CD14-positive monocyte (primary cell): ENCODE measurements at regions not wholly inside any gene's neighbourhood (a gene's known extent, or its start where the extent isn't known, plus 50 kb on each side); places are given as distances from the start of the nearest gene placed in this dataset.

Experiments
- DNase-seq, 3 donors: peaks; one replicate each; pipeline ENCODE4 v3.0.0-alpha.2; 2011 to 2022
- H2AFZ ChIP-seq: 2 replicates; pipeline ENCODE4 v1.6.0; 2012; ENCODE audit warnings: mild to moderate bottlenecking, low read depth, low read length, inconsistent platforms; ENCODE audit not compliant: insufficient read depth, poor library complexity, severe bottlenecking
- H3K27ac ChIP-seq, 2 donors: 1 replicate in 1 of 2; 2 replicates in 1 of 2; pipeline ENCODE4 v1.5.1; 2012 to 2013; ENCODE audit warnings: low read length in 2 of 2, control low read depth in 1 of 2, inconsistent platforms in 1 of 2, low read depth in 1 of 2, mild to moderate bottlenecking in 1 of 2
- H3K27me3 ChIP-seq, 2 donors: one replicate each; pipeline versions ENCODE4 v1.6.0 to v1.6.1; 2011 to 2013; ENCODE audit warnings: low read length in 2 of 2; ENCODE audit not compliant: control insufficient read depth in 2 of 2, insufficient read depth in 2 of 2
- H3K36me3 ChIP-seq, 2 donors: replicated peaks in 1 of 2; 1 replicate in 1 of 2; 2 replicates in 1 of 2; pipeline versions ENCODE4 v1.5.1 to v1.6.1; 2012 to 2013; ENCODE audit warnings: low read length in 2 of 2, control low read depth in 1 of 2, inconsistent platforms in 1 of 2, mild to moderate bottlenecking in 1 of 2; ENCODE audit not compliant: insufficient read depth in 2 of 2, control insufficient read depth in 1 of 2
- H3K4me1 ChIP-seq, 2 donors: 1 replicate in 1 of 2; 2 replicates in 1 of 2; pipeline versions ENCODE4 v1.5.1 to v1.6.1; 2012 to 2013; ENCODE audit warnings: low read length in 2 of 2, control low read depth in 1 of 2, inconsistent platforms in 1 of 2, mild to moderate bottlenecking in 1 of 2, moderate library complexity in 1 of 2; ENCODE audit not compliant: insufficient read depth in 2 of 2, control insufficient read depth in 1 of 2
- H3K4me2 ChIP-seq: replicated peaks from 2 replicates; pipeline ENCODE3; 2012; ENCODE audit warnings: low read length, moderate library complexity, mild to moderate bottlenecking; ENCODE audit not compliant: poor library complexity, severe bottlenecking; ENCODE audit errors: extremely low read depth
- H3K4me3 ChIP-seq, 3 experiments: fragments of 200-600 bp in 1 of 3; sonication (generic) in 1 of 3; replicated peaks in 1 of 3; 1 replicate in 2 of 3; 2 replicates in 1 of 3; pipeline ENCODE4 v1.5.1; 2011 to 2013; ENCODE audit warnings: low read length in 3 of 3, mild to moderate bottlenecking in 3 of 3, control low read depth in 2 of 3, low read depth in 2 of 3, inconsistent platforms in 1 of 3, moderate library complexity in 1 of 3
- H3K79me2 ChIP-seq: 2 replicates; pipeline ENCODE4 v1.6.0; 2012; ENCODE audit warnings: mild to moderate bottlenecking, control low read depth, inconsistent platforms, low read length, moderate library complexity; ENCODE audit not compliant: insufficient read depth
- H3K9ac ChIP-seq: 2 replicates; pipeline ENCODE4 v1.6.0; 2017; ENCODE audit warnings: low read length, mild to moderate bottlenecking; ENCODE audit not compliant: insufficient read depth, poor library complexity, severe bottlenecking
- H3K9me3 ChIP-seq, 2 donors: replicated peaks in 1 of 2; 1 replicate in 1 of 2; 2 replicates in 1 of 2; pipeline versions ENCODE4 v1.5.1 to v1.6.1; 2012 to 2013; ENCODE audit warnings: low read length in 2 of 2, control low read depth in 1 of 2; ENCODE audit not compliant: control insufficient read depth in 1 of 2, insufficient read depth in 1 of 2
- H4K20me1 ChIP-seq: 2 replicates; pipeline ENCODE4 v1.6.0; 2012; ENCODE audit warnings: mild to moderate bottlenecking, low read length, control low read depth, moderate library complexity; ENCODE audit not compliant: insufficient read depth
- H3K27ac Mint-ChIP-seq, 7 donors: one replicate each; pipeline ENCODE4 v1.8.0; 2020; ENCODE audit warnings: mild to moderate bottlenecking in 7 of 7, mixed read lengths in 7 of 7, moderate library complexity in 6 of 7, inconsistent platforms in 2 of 7
- H3K27me3 Mint-ChIP-seq, 3 donors: one replicate each; pipeline ENCODE4 v1.8.0; 2021 to 2022; ENCODE audit warnings: low read depth in 3 of 3, mild to moderate bottlenecking in 3 of 3, mixed read lengths in 3 of 3, moderate library complexity in 3 of 3, inconsistent platforms in 1 of 3
- H3K36me3 Mint-ChIP-seq, 2 donors: one replicate each; pipeline ENCODE4 v1.8.0; 2020; ENCODE audit warnings: mixed read lengths in 2 of 2, inconsistent platforms in 1 of 2, mild to moderate bottlenecking in 1 of 2
- H3K4me1 Mint-ChIP-seq: one replicate; pipeline ENCODE4 v1.8.0; 2020; ENCODE audit warnings: mild to moderate bottlenecking, mixed read lengths
- H3K4me3 Mint-ChIP-seq, 2 donors: one replicate each; pipeline ENCODE4 v1.8.0; 2020; ENCODE audit warnings: mild to moderate bottlenecking in 2 of 2, mixed read lengths in 2 of 2, moderate library complexity in 1 of 2
- H3K9me3 Mint-ChIP-seq, 7 donors: one replicate each; pipeline ENCODE4 v1.8.0; 2020 to 2022; ENCODE audit warnings: mixed read lengths in 7 of 7, mild to moderate bottlenecking in 6 of 7, moderate library complexity in 6 of 7, inconsistent platforms in 2 of 7
- WGBS: methylation state at CpG from one replicate; pipeline ENCODE4 v1.1.5; 2013; ENCODE audit warnings: missing lambda C conversion rate; ENCODE audit not compliant: insufficient coverage; 5-methylcytosine and 5-hydroxymethylcytosine counted together
- intact Hi-C, 2 donors: fragments of 100-400 bp; cut with micrococcal nuclease; formaldehyde crosslinking; loops; one replicate each; pipeline versions ENCODE4 v1.15.0 to v1.15.1; 2023
- TF ChIP-seq, protein P1 (sequence below): fragments of 200-600 bp; IDR thresholded peaks from one replicate; pipeline ENCODE4 v1.8.0; 2022; ENCODE audit warnings: antibody characterized with exemption, mild to moderate bottlenecking

DNA sequence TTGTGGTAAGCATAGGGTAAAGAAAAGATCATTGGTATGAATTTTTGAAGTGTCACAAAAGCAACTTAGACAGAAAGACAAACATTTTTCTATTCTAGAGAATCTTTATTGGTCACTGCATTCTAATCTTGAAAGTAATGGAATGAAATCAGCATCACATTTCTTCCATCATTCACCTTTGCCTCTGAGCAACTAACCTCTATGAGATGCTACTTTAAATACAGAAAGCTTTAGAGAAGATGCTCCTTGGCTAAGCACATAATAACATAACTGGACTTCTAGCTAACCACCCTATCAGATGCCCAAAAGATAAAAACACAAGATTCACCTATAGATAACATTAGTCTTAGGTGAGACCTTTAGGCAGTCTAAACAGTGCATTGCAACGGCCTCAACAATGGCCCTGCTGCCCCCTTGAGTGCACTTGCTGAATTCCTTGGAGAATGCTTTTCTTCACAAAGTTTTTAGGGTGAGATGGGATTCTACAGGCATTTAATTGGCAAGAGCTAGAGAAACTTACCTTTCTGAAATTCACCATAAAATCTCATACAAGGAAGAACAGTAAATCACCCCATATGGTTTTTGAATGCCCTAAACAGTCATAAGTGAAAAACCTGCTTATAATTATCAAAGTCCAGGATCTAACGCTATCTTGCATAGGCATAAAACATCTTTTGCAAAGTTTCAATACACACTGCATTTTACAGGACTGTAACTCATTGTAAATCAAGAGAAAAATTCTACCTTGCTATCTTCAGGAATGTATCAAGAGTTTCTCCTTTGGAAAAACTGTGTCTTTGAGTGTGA is 791.3 kb upstream of the CHAC2 start:
- Mint-ChIP-seq H3K4me3 (no peak overlapping the region), H3K4me1 (no peaks in the 10 kb centered on the region), H3K27ac (peak overlapping the region in 1 of 7 donors; percentile 47), H3K27me3 (peaks cover 0 to 1% (median 0%) of the 10 kb centered on the region in 3 donors), H3K36me3 (no peaks in the 10 kb centered on the region), H3K9me3 (peaks cover 0 to 3% (median 0%) of the 10 kb centered on the region in 7 donors)
- 20% methylated on average over 1 of the region's 2 CpGs for WGBS
- Histone ChIP-seq H3K27me3 (no peaks in the 10 kb centered on the region), H2AFZ (no peak overlapping the region), H3K9me3 (no peaks in the 10 kb centered on the region), H3K4me3 (no peak overlapping the region), H3K27ac (no peak overlapping the region), H3K9ac (no peak overlapping the region), H3K4me2 (no peak overlapping the region), H3K4me1 (no peaks in the 10 kb centered on the region), H3K79me2 (no peaks in the 10 kb centered on the region), H4K20me1 (no peaks in the 10 kb centered on the region), H3K36me3 (no peaks in the 10 kb centered on the region)
- TF ChIP-seq, protein P1, sequence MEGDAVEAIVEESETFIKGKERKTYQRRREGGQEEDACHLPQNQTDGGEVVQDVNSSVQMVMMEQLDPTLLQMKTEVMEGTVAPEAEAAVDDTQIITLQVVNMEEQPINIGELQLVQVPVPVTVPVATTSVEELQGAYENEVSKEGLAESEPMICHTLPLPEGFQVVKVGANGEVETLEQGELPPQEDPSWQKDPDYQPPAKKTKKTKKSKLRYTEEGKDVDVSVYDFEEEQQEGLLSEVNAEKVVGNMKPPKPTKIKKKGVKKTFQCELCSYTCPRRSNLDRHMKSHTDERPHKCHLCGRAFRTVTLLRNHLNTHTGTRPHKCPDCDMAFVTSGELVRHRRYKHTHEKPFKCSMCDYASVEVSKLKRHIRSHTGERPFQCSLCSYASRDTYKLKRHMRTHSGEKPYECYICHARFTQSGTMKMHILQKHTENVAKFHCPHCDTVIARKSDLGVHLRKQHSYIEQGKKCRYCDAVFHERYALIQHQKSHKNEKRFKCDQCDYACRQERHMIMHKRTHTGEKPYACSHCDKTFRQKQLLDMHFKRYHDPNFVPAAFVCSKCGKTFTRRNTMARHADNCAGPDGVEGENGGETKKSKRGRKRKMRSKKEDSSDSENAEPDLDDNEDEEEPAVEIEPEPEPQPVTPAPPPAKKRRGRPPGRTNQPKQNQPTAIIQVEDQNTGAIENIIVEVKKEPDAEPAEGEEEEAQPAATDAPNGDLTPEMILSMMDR = no peak
- no peak for DNase-seq
- intact Hi-C loops = no loop called here

DNA sequence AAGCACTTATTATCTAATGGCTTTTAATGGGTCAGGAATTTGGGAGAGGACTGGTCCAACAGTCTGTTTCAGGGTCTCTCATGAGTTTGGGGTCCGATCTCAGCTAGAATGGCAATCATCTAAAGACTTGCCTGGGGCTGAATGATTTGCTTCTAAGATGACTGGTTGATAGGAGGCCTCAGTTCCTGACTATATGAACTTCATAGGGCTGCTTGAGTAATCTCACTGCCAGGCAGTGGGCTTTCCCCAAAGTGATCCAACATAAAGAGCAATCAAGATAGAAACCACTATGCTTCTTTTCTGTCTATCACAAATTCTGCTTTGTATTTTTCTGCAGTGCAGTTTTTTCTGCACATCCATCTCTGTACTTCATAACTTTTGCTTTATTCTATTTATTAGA is 793.5 kb upstream of the CHAC2 start:
- Mint-ChIP-seq H3K27ac (no peak overlapping the region), H3K4me1 (no peaks in the 10 kb centered on the region), H3K4me3 (no peak overlapping the region), H3K9me3 (peaks cover 0 to 3% (median 0%) of the 10 kb centered on the region in 7 donors), H3K36me3 (no peaks in the 10 kb centered on the region), H3K27me3 (peaks cover 0 to 1% (median 0%) of the 10 kb centered on the region in 3 donors)
- no peak overlapping the region for H3K9ac ChIP-seq
- no peaks in the 10 kb centered on the region for H3K36me3 ChIP-seq
- no peak overlapping the region for H2AFZ ChIP-seq
- H3K4me1 ChIP-seq = no peaks in the 10 kb centered on the region
- H4K20me1 ChIP-seq = no peaks in the 10 kb centered on the region
- no peaks in the 10 kb centered on the region for H3K79me2 ChIP-seq
- H3K4me3 ChIP-seq = no peak overlapping the region
- no peak for DNase-seq
- no peaks in the 10 kb centered on the region for H3K9me3 ChIP-seq
- intact Hi-C loops = no loop called here
- no peak overlapping the region for H3K27ac ChIP-seq
- H3K4me2 ChIP-seq = no peak overlapping the region
- TF ChIP-seq, protein P1 = no peak
- no peaks in the 10 kb centered on the region for H3K27me3 ChIP-seq
- no CpG with 5 or more reads among the region's 1 CpG for WGBS
